Body of pancreas (tissue), 4 donors: ENCODE measurements at regions not wholly inside any gene's neighbourhood (a gene's known extent, or its start where the extent isn't known, plus 50 kb on each side); places are given as distances from the start of the nearest gene placed in this dataset.

Experiments used
- ATAC-seq: fragments of 150-250 bp; one replicate; pipeline ENCODE4 v1.9.1; 2016
- DNase-seq, 4 donors: peaks; one replicate each; pipeline ENCODE4 v3.0.0-alpha.2; 2019
- H3K27ac ChIP-seq, 4 donors: fragments of 200-600 bp; sonication (generic); 1 replicate in 3 of 4; 2 replicates in 1 of 4; pipeline versions ENCODE4 v1.5.1 to v1.6.1; 2016 to 2019; ENCODE audit warnings: mild to moderate bottlenecking in 1 of 4, mixed read lengths in 1 of 4, moderate library complexity in 1 of 4
- H3K27me3 ChIP-seq, 2 donors: fragments of 200-600 bp; sonication (generic); one replicate each; pipeline ENCODE4 v1.6.0; 2016; ENCODE audit warnings: mild to moderate bottlenecking in 1 of 2
- H3K36me3 ChIP-seq, 2 donors: fragments of 200-600 bp; sonication (generic); replicated peaks in 1 of 2; 2 replicates each; pipeline ENCODE4 v1.5.1; 2016; ENCODE audit warnings: low read depth in 2 of 2; ENCODE audit not compliant: insufficient read depth in 1 of 2
- H3K4me1 ChIP-seq: fragments of 200-600 bp; sonication (generic); one replicate; pipeline ENCODE4 v1.6.0; 2016
- H3K4me3 ChIP-seq, 2 donors: fragments of 200-600 bp; sonication (generic); 1 replicate in 1 of 2; 2 replicates in 1 of 2; pipeline ENCODE4 v1.5.1; 2016 to 2019
- H3K9me3 ChIP-seq, 3 donors: fragments of 200-600 bp; sonication (generic); 1 replicate in 2 of 3; 2 replicates in 1 of 3; pipeline ENCODE4 v1.5.1; 2016
- POLR2A ChIP-seq, 3 donors: fragments of 450-650 bp; IDR thresholded peaks; one replicate each; pipeline ENCODE4 v1.6.1; 2016; ENCODE audit warnings: antibody characterized with exemption in 3 of 3, mild to moderate bottlenecking in 2 of 3
- WGBS, 2 donors: methylation state at CpG; one replicate each; pipeline ENCODE4 v1.1.5; 2017; 5-methylcytosine and 5-hydroxymethylcytosine counted together
- intact Hi-C: fragments of 100-400 bp; cut with DNase I; formaldehyde crosslinking; loops from one replicate; pipeline ENCODE4 v1.15.1; 2023
- TF ChIP-seq, protein P1 (sequence below), 7 experiments: fragments of 450-650 bp in 4 of 7; fragments of 200-600 bp in 3 of 7; sonication (generic) in 3 of 7; IDR thresholded peaks; one replicate each; pipeline ENCODE4 v1.5.1; 2016 to 2019; ENCODE audit warnings: antibody characterized with exemption in 7 of 7

DNA sequence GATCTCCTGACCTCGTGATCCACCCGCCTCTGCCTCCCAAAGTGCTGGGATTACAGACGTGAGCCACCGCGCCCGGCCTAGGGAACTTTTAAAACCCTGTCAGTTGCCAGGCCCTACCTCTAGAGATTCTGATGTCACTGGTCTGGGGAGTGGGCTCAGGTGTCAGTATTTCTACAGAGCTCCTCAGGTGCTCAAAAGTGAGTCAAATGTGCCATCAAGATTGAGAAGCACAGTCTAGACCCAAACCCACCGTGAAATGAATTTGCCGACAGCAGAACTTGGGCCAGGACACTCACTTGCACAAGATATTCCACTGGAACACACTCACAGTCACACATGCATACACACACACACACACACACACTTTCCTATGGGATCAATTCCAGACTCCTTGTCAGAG, 215.5 kb downstream of the RRAGC start:
- no peaks in the 10 kb centered on the region for H3K4me1 ChIP-seq
- no peaks in the 10 kb centered on the region for H3K27me3 ChIP-seq
- 84 to 86% methylated on average over 7 to 8 of the region's 8 CpGs for WGBS, 2 donors
- no peaks in the 10 kb centered on the region for H3K9me3 ChIP-seq
- ATAC-seq (no peak), DNase-seq (no peak)
- intact Hi-C loops: no loop called here
- TF ChIP-seq POLR2A (IDR thresholded peaks at IDR 0.05): no peak
- TF ChIP-seq, protein P1, sequence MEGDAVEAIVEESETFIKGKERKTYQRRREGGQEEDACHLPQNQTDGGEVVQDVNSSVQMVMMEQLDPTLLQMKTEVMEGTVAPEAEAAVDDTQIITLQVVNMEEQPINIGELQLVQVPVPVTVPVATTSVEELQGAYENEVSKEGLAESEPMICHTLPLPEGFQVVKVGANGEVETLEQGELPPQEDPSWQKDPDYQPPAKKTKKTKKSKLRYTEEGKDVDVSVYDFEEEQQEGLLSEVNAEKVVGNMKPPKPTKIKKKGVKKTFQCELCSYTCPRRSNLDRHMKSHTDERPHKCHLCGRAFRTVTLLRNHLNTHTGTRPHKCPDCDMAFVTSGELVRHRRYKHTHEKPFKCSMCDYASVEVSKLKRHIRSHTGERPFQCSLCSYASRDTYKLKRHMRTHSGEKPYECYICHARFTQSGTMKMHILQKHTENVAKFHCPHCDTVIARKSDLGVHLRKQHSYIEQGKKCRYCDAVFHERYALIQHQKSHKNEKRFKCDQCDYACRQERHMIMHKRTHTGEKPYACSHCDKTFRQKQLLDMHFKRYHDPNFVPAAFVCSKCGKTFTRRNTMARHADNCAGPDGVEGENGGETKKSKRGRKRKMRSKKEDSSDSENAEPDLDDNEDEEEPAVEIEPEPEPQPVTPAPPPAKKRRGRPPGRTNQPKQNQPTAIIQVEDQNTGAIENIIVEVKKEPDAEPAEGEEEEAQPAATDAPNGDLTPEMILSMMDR (IDR thresholded peaks at IDR 0.05): no peak
- no peak overlapping the region for H3K4me3 ChIP-seq
- H3K36me3 ChIP-seq: no peaks in the 10 kb centered on the region
- H3K27ac ChIP-seq: no peak overlapping the region

DNA sequence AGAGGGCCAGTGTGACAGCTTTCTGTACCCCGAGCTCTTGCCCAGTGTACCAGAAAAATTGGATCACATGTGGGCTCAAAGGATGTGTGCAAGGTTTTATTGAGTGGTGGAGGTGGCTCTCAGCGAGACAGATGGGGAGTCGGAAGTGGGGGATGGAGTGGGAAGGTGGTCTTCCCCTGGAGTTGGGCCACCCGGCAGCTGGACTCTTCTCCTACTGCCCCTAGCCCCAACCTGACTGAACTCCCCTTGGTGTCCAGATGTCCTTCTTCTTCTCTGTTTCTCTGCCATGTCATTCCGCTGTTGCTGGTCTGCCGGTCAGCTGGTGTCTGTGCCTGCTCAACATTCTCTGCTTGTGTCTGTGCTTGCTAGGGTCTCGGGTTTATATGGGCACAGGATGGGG, 217.9 kb downstream of the RRAGC start:
- H3K4me3 ChIP-seq: no peak overlapping the region
- no peaks in the 10 kb centered on the region for H3K9me3 ChIP-seq
- H3K36me3 ChIP-seq: no peaks in the 10 kb centered on the region
- no peaks in the 10 kb centered on the region for H3K27me3 ChIP-seq
- WGBS, 2 donors: 61 to 96% methylated on average over 4 to 7 of the region's 7 CpGs
- TF ChIP-seq, protein P1 (IDR thresholded peaks at IDR 0.05): no peak
- TF ChIP-seq POLR2A (IDR thresholded peaks at IDR 0.05): no peak
- no peak overlapping the region for H3K27ac ChIP-seq
- intact Hi-C loops: no loop called here
- ATAC-seq (no peak), DNase-seq (no peak)
- no peaks in the 10 kb centered on the region for H3K4me1 ChIP-seq

DNA sequence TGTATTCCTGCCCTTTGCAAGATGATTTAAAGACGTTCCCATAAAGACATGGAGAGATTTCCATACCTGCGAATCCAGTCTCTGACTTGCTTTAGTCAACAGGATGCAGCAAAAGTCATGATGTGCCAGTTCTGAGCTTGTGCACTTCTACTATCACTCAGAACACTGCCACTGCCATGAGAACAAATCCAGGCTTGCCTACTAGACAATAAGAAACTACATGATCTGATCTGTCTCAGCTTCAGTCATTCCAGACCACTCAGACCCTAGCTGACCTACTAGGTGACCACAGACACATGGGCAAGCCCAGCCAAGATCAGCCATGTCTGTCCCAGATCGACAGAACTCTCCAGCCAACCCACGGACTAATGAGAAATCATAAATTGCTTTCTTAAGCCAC, 219.2 kb downstream of the RRAGC start:
- Histone ChIP-seq H3K4me1 (no peaks in the 10 kb centered on the region), H3K4me3 (no peak overlapping the region), H3K27me3 (no peaks in the 10 kb centered on the region), H3K9me3 (no peaks in the 10 kb centered on the region), H3K27ac (no peak overlapping the region), H3K36me3 (no peaks in the 10 kb centered on the region)
- 40 to 45% methylated on average over 4 of the region's 4 CpGs for WGBS, 2 donors
- TF ChIP-seq, protein P1 (IDR thresholded peaks at IDR 0.05): no peak
- TF ChIP-seq POLR2A (IDR thresholded peaks at IDR 0.05): no peak
- intact Hi-C loops: no loop called here
- DNase-seq (no peak), ATAC-seq (no peak)

GRCh38 chr1:38628241-38628640, 231.3 kb downstream of the RRAGC start:
- H3K4me3 ChIP-seq: no peak overlapping the region
- H3K36me3 ChIP-seq: no peaks in the 10 kb centered on the region
- H3K9me3 ChIP-seq: no peaks in the 10 kb centered on the region
- H3K27me3 ChIP-seq: no peaks in the 10 kb centered on the region
- DNase-seq: no peak
- H3K4me1 ChIP-seq: no peaks in the 10 kb centered on the region
- no peak overlapping the region for H3K27ac ChIP-seq
- TF ChIP-seq POLR2A (IDR thresholded peaks at IDR 0.05): no peak
- TF ChIP-seq, protein P1 (IDR thresholded peaks at IDR 0.05): no peak
- intact Hi-C loops: no loop called here
- no peak for ATAC-seq
- WGBS, 2 donors: 50 to 70% methylated on average over 1 of the region's 1 CpG

GRCh38 chr1:38625939-38626338, 233.6 kb downstream of the RRAGC start:
- Histone ChIP-seq H3K27ac (no peak overlapping the region), H3K9me3 (no peaks in the 10 kb centered on the region), H3K4me3 (no peak overlapping the region), H3K4me1 (no peaks in the 10 kb centered on the region), H3K27me3 (no peaks in the 10 kb centered on the region), H3K36me3 (no peaks in the 10 kb centered on the region)
- ATAC-seq (no peak), DNase-seq (no peak)
- WGBS, 2 donors: 59 to 62% methylated on average over 6 of the region's 6 CpGs
- TF ChIP-seq POLR2A (IDR thresholded peaks at IDR 0.05): no peak
- TF ChIP-seq, protein P1 (IDR thresholded peaks at IDR 0.05): no peak
- intact Hi-C loops: no loop called here
